ENCODE measurements at regions not wholly inside any gene's neighbourhood (a gene's known extent, or its start where the extent isn't known, plus 50 kb on each side); places are given as distances from the start of the nearest gene placed in this dataset.
"Not testable (repeated sequence)": the region's sequence is repeated elsewhere in the genome, so short reads cannot be mapped to it uniquely, and the experiment has no call there.

GRCh38 chr6:133085471-133085870, 155.7 kb upstream of the EYA4 start:
- no peak for DNase-seq
- no peak for ATAC-seq (ENCODE audit: poor library complexity)
- intact Hi-C loops (cut with DNase I): no loop called here

GRCh38 chr6:133085896-133086295, 155.3 kb upstream of the EYA4 start:
- intact Hi-C loops (cut with DNase I): no loop called here
- ATAC-seq (ENCODE audit: poor library complexity): no peak
- DNase-seq: no peak

- ATAC-seq (ENCODE audit: poor library complexity) (no peak), DNase-seq (no peak)
- intact Hi-C loops (cut with DNase I): no loop called here
Measured at GRCh38 chr6:133088931-133089695, 152.0 kb upstream of the EYA4 start.

- ATAC-seq (ENCODE audit: poor library complexity) (no peak), DNase-seq (no peak)
- intact Hi-C loops (cut with DNase I): no loop called here
Measured at GRCh38 chr6:133092199-133092598, 149.0 kb upstream of the EYA4 start.

GRCh38 chr6:133092771-133093170, 148.4 kb upstream of the EYA4 start:
- ATAC-seq (ENCODE audit: poor library complexity): no peak
- DNase-seq: no peak
- intact Hi-C loops (cut with DNase I): no loop called here

GRCh38 chr6:133093211-133093610, 147.9 kb upstream of the EYA4 start:
- intact Hi-C loops (cut with DNase I); ATAC-seq (ENCODE audit: poor library complexity); DNase-seq: not testable (repeated sequence)

GRCh38 chr6:133093956-133094355, 147.2 kb upstream of the EYA4 start:
- DNase-seq (no peak), ATAC-seq (ENCODE audit: poor library complexity) (no peak)
- intact Hi-C loops (cut with DNase I): no loop called here

- intact Hi-C loops (cut with DNase I): no loop called here
- no peak for DNase-seq
- ATAC-seq (ENCODE audit: poor library complexity): no peak
Measured at GRCh38 chr6:133097208-133097607, 143.9 kb upstream of the EYA4 start.

- intact Hi-C loops (cut with DNase I): no loop called here
- DNase-seq (no peak), ATAC-seq (ENCODE audit: poor library complexity) (no peak)
Measured at GRCh38 chr6:133099573-133099972, 141.6 kb upstream of the EYA4 start.

GRCh38 chr6:133100865-133101264, 140.3 kb upstream of the EYA4 start:
- DNase-seq (no peak), ATAC-seq (ENCODE audit: poor library complexity) (peak; percentile 65)
- intact Hi-C loops (cut with DNase I): no loop called here

GRCh38 chr6:133101790-133102189, 139.4 kb upstream of the EYA4 start:
- ATAC-seq (ENCODE audit: poor library complexity) (no peak), DNase-seq (no peak)
- intact Hi-C loops (cut with DNase I): no loop called here

GRCh38 chr6:133106934-133107333, 134.2 kb upstream of the EYA4 start:
- intact Hi-C loops (cut with DNase I): no loop called here
- DNase-seq: peak; percentile 24
- no peak for ATAC-seq (ENCODE audit: poor library complexity)

GRCh38 chr6:133108419-133108818, 132.7 kb upstream of the EYA4 start:
- intact Hi-C loops (cut with DNase I): no loop called here
- no peak for ATAC-seq (ENCODE audit: poor library complexity)
- DNase-seq: no peak

GRCh38 chr6:133114973-133115372, 126.2 kb upstream of the EYA4 start:
- ATAC-seq (ENCODE audit: poor library complexity): no peak
- intact Hi-C loops (cut with DNase I): no loop called here
- no peak for DNase-seq

GRCh38 chr6:133115946-133116345, 125.2 kb upstream of the EYA4 start:
- DNase-seq (no peak), ATAC-seq (ENCODE audit: poor library complexity) (no peak)
- intact Hi-C loops (cut with DNase I): no loop called here

- ATAC-seq (ENCODE audit: poor library complexity): peak; percentile 44
- intact Hi-C loops (cut with DNase I): no loop called here
- no peak for DNase-seq
Measured at GRCh38 chr6:133128191-133128590, 113.0 kb upstream of the EYA4 start.

GRCh38 chr6:133129556-133129955, 111.6 kb upstream of the EYA4 start:
- DNase-seq: no peak
- no peak for ATAC-seq (ENCODE audit: poor library complexity)
- intact Hi-C loops (cut with DNase I): no loop called here

- ATAC-seq (ENCODE audit: poor library complexity): peak; percentile 95
- DNase-seq: peak; percentile 83
- intact Hi-C loops (cut with DNase I): loop anchor here (10.0 kb wide), 1 partner anchor 66 kb away; no protein-coding TSS in a partner anchor
Measured at GRCh38 chr6:133130863-133131262, 110.3 kb upstream of the EYA4 start.

GRCh38 chr6:133131621-133132465, 109.3 kb upstream of the EYA4 start:
- ATAC-seq (ENCODE audit: poor library complexity): peak; percentile 51
- intact Hi-C loops (cut with DNase I): loop anchor here (10.0 kb wide), 1 partner anchor 67 kb away; no protein-coding TSS in a partner anchor
- DNase-seq: no peak

- intact Hi-C loops (cut with DNase I): loop anchor here (10.0 kb wide), 1 partner anchor 68 kb away; no protein-coding TSS in a partner anchor
Measured at GRCh38 chr6:133132466-133132971, 108.6 kb upstream of the EYA4 start.

More at GRCh38 chr6:133132466-133132971, 108.6 kb upstream of the EYA4 start:
- no peak for DNase-seq
- ATAC-seq (ENCODE audit: poor library complexity): no peak

Measured in Right ventricle myocardium superior (tissue), 1 donor.